ENCODE measurements at regions not wholly inside any gene's neighbourhood (a gene's known extent, or its start where the extent isn't known, plus 50 kb on each side); places are given as distances from the start of the nearest gene placed in this dataset.

GRCh38 chr15:88739541-88739940 is 63.7 kb upstream of the ACAN start:
- H3K27ac Mint-ChIP-seq = no peak overlapping the region
- no peaks in the 10 kb centered on the region for H3K27me3 ChIP-seq
- peaks cover 3% of the 10 kb centered on the region for H3K27me3 Mint-ChIP-seq (ENCODE audit: insufficient read depth, low read depth)
- no peak overlapping the region for H3K4me3 Mint-ChIP-seq
- no peak overlapping the region for H3K4me3 ChIP-seq
- no peaks in the 10 kb centered on the region for H3K79me2 ChIP-seq (ENCODE audit: low read depth)
- H3F3A ChIP-seq (ENCODE audit: low read depth) = no peaks in the 10 kb centered on the region
- H3K4me2 ChIP-seq = no peak overlapping the region
- no peak overlapping the region for H3K9ac ChIP-seq
- no peaks in the 10 kb centered on the region for H3K36me3 ChIP-seq
- no peak for DNase-seq (ENCODE audit: low spot score)
- H3K4me1 Mint-ChIP-seq = no peaks in the 10 kb centered on the region
- H3K27ac ChIP-seq = no peak overlapping the region
- no peaks in the 10 kb centered on the region for H3K36me3 Mint-ChIP-seq
- no peak for TF ChIP-seq CTCF (IDR thresholded peaks at IDR 0.05)
- no peak for TF ChIP-seq EZH2phosphoT487 (IDR thresholded peaks at IDR 0.05)
- TF ChIP-seq EZH2 (IDR thresholded peaks at IDR 0.05) = no peak
- H3K4me1 ChIP-seq = peaks cover 4% of the 10 kb centered on the region
- no peaks in the 10 kb centered on the region for H4K20me1 ChIP-seq (ENCODE audit: low read depth)
- H3K9me3 ChIP-seq (ENCODE audit: low read depth) = no peaks in the 10 kb centered on the region
- no peak overlapping the region for H2AFZ ChIP-seq (replicated peaks)
- no peaks in the 10 kb centered on the region for H3K9me3 Mint-ChIP-seq

GRCh38 chr15:88740356-88740755 is 62.9 kb upstream of the ACAN start:
- Mint-ChIP-seq H3K4me3 (no peak overlapping the region), H3K9me3 (no peaks in the 10 kb centered on the region), H3K4me1 (no peaks in the 10 kb centered on the region), H3K36me3 (no peaks in the 10 kb centered on the region), H3K27me3 (ENCODE audit: insufficient read depth, low read depth) (peaks cover 3% of the 10 kb centered on the region), H3K27ac (no peak overlapping the region)
- Histone ChIP-seq H3K9me3 (ENCODE audit: low read depth) (no peaks in the 10 kb centered on the region), H3K9ac (no peak overlapping the region), H4K20me1 (ENCODE audit: low read depth) (no peaks in the 10 kb centered on the region), H2AFZ (replicated peaks) (no peak overlapping the region), H3K4me1 (peaks cover 5% of the 10 kb centered on the region), H3K27ac (no peak overlapping the region), H3K4me2 (no peak overlapping the region), H3K36me3 (no peaks in the 10 kb centered on the region), H3K4me3 (no peak overlapping the region), H3K79me2 (ENCODE audit: low read depth) (no peaks in the 10 kb centered on the region), H3F3A (ENCODE audit: low read depth) (no peaks in the 10 kb centered on the region), H3K27me3 (no peaks in the 10 kb centered on the region)
- TF ChIP-seq EZH2 (IDR thresholded peaks at IDR 0.05) = no peak
- no peak for TF ChIP-seq CTCF (IDR thresholded peaks at IDR 0.05)
- no peak for TF ChIP-seq EZH2phosphoT487 (IDR thresholded peaks at IDR 0.05)
- no peak for DNase-seq (ENCODE audit: low spot score)

- Mint-ChIP-seq H3K27ac (no peak overlapping the region), H3K27me3 (ENCODE audit: insufficient read depth, low read depth) (peaks cover 3% of the 10 kb centered on the region), H3K4me3 (no peak overlapping the region), H3K36me3 (no peaks in the 10 kb centered on the region), H3K4me1 (no peaks in the 10 kb centered on the region), H3K9me3 (no peaks in the 10 kb centered on the region)
- H3K27ac ChIP-seq = no peak overlapping the region
- no peak for TF ChIP-seq EZH2 (IDR thresholded peaks at IDR 0.05)
- TF ChIP-seq EZH2phosphoT487 (IDR thresholded peaks at IDR 0.05) = no peak
- TF ChIP-seq CTCF (IDR thresholded peaks at IDR 0.05) = no peak
- H3K36me3 ChIP-seq = no peaks in the 10 kb centered on the region
- H3K9ac ChIP-seq = no peak overlapping the region
- H3K79me2 ChIP-seq (ENCODE audit: low read depth) = no peaks in the 10 kb centered on the region
- no peak for DNase-seq (ENCODE audit: low spot score)
- no peaks in the 10 kb centered on the region for H3F3A ChIP-seq (ENCODE audit: low read depth)
- peaks cover 5% of the 10 kb centered on the region for H3K4me1 ChIP-seq
- no peak overlapping the region for H3K4me3 ChIP-seq
- H3K9me3 ChIP-seq (ENCODE audit: low read depth) = no peaks in the 10 kb centered on the region
- H2AFZ ChIP-seq (replicated peaks) = no peak overlapping the region
- H3K27me3 ChIP-seq = no peaks in the 10 kb centered on the region
- H3K4me2 ChIP-seq = no peak overlapping the region
- no peaks in the 10 kb centered on the region for H4K20me1 ChIP-seq (ENCODE audit: low read depth)
Observed at GRCh38 chr15:88741046-88741445, 62.2 kb upstream of the ACAN start.

GRCh38 chr15:88741671-88742070 is 61.6 kb upstream of the ACAN start:
- no peaks in the 10 kb centered on the region for H3K79me2 ChIP-seq (ENCODE audit: low read depth)
- H3K4me3 Mint-ChIP-seq = no peak overlapping the region
- H3K36me3 ChIP-seq = no peaks in the 10 kb centered on the region
- H2AFZ ChIP-seq (replicated peaks) = no peak overlapping the region
- H3K4me1 Mint-ChIP-seq = no peaks in the 10 kb centered on the region
- no peak overlapping the region for H3K9ac ChIP-seq
- no peak for TF ChIP-seq EZH2 (IDR thresholded peaks at IDR 0.05)
- no peak for TF ChIP-seq CTCF (IDR thresholded peaks at IDR 0.05)
- TF ChIP-seq EZH2phosphoT487 (IDR thresholded peaks at IDR 0.05) = no peak
- H3K9me3 ChIP-seq (ENCODE audit: low read depth) = no peaks in the 10 kb centered on the region
- no peak overlapping the region for H3K4me3 ChIP-seq
- H3K27me3 ChIP-seq = no peaks in the 10 kb centered on the region
- H3K27ac ChIP-seq = no peak overlapping the region
- no peaks in the 10 kb centered on the region for H3F3A ChIP-seq (ENCODE audit: low read depth)
- no peaks in the 10 kb centered on the region for H3K36me3 Mint-ChIP-seq
- no peak overlapping the region for H3K27ac Mint-ChIP-seq
- H3K9me3 Mint-ChIP-seq = no peaks in the 10 kb centered on the region
- no peak for DNase-seq (ENCODE audit: low spot score)
- H3K27me3 Mint-ChIP-seq (ENCODE audit: insufficient read depth, low read depth) = peaks cover 3% of the 10 kb centered on the region
- H3K4me1 ChIP-seq = peaks cover 5% of the 10 kb centered on the region
- no peak overlapping the region for H3K4me2 ChIP-seq
- H4K20me1 ChIP-seq (ENCODE audit: low read depth) = no peaks in the 10 kb centered on the region

All from neural progenitor cell (in vitro differentiated cells).